Immature natural killer cell (primary cell): ENCODE measurements at regions not wholly inside any gene's neighbourhood (a gene's known extent, or its start where the extent isn't known, plus 50 kb on each side); places are given as distances from the start of the nearest gene placed in this dataset.
"Not testable (repeated sequence)": the region's sequence is repeated elsewhere in the genome, so short reads cannot be mapped to it uniquely, and the experiment has no call there.

Experiments
- DNase-seq, 3 donors: peaks; one replicate each; pipeline ENCODE4 v3.0.0; 2022; ENCODE audit warnings: mixed read lengths in 1 of 3
- H3K27ac Mint-ChIP-seq, 6 donors: one replicate each; pipeline ENCODE4 v1.8.0; 2020; ENCODE audit warnings: mixed read lengths in 6 of 6, mild to moderate bottlenecking in 5 of 6, inconsistent platforms in 4 of 6, moderate library complexity in 3 of 6
- H3K27me3 Mint-ChIP-seq, 3 donors: one replicate each; pipeline ENCODE4 v1.8.0; 2020 to 2021; ENCODE audit warnings: low read depth in 3 of 3, mild to moderate bottlenecking in 3 of 3, mixed read lengths in 3 of 3, moderate library complexity in 3 of 3, inconsistent platforms in 1 of 3
- H3K36me3 Mint-ChIP-seq, 3 donors: one replicate each; pipeline ENCODE4 v1.8.0; 2020; ENCODE audit warnings: mixed read lengths in 3 of 3, inconsistent platforms in 2 of 3, mild to moderate bottlenecking in 2 of 3
- H3K4me1 Mint-ChIP-seq, 2 donors: one replicate each; pipeline ENCODE4 v1.8.0; 2020; ENCODE audit warnings: inconsistent platforms in 2 of 2, mild to moderate bottlenecking in 2 of 2, mixed read lengths in 2 of 2, moderate library complexity in 1 of 2
- H3K4me3 Mint-ChIP-seq, 5 donors: one replicate each; pipeline ENCODE4 v1.8.0; 2020; ENCODE audit warnings: mild to moderate bottlenecking in 5 of 5, mixed read lengths in 5 of 5, inconsistent platforms in 3 of 5, moderate library complexity in 3 of 5
- H3K9me3 Mint-ChIP-seq, 6 donors: one replicate each; pipeline ENCODE4 v1.8.0; 2020; ENCODE audit warnings: mild to moderate bottlenecking in 6 of 6, mixed read lengths in 6 of 6, inconsistent platforms in 4 of 6, moderate library complexity in 3 of 6

- H3K4me1 Mint-ChIP-seq, H3K36me3 Mint-ChIP-seq: not testable (repeated sequence)
Measured at GRCh38 chr11:49282125-49282524, 73.7 kb upstream of the FOLH1 start.

GRCh38 chr11:49277951-49278350 is 69.5 kb upstream of the FOLH1 start:
- not testable (repeated sequence) for H3K36me3 Mint-ChIP-seq, H3K27ac Mint-ChIP-seq, H3K4me1 Mint-ChIP-seq

More at GRCh38 chr11:49282125-49282524, 73.7 kb upstream of the FOLH1 start:
- peaks cover 5 to 31% (median 12%) of the 10 kb centered on the region in 6 donors for H3K9me3 Mint-ChIP-seq
- H3K27ac Mint-ChIP-seq, H3K27me3 Mint-ChIP-seq, DNase-seq, H3K4me3 Mint-ChIP-seq: not testable (repeated sequence)

More at GRCh38 chr11:49277951-49278350, 69.5 kb upstream of the FOLH1 start:
- DNase-seq, H3K4me3 Mint-ChIP-seq, H3K27me3 Mint-ChIP-seq: not testable (repeated sequence)
- H3K9me3 Mint-ChIP-seq: peaks cover 5 to 26% (median 12%) of the 10 kb centered on the region in 6 donors
